NT2/D1 (cell line): ENCODE measurements at regions not wholly inside any gene's neighbourhood (a gene's known extent, or its start where the extent isn't known, plus 50 kb on each side); places are given as distances from the start of the nearest gene placed in this dataset.
"Not testable (repeated sequence)": the region's sequence is repeated elsewhere in the genome, so short reads cannot be mapped to it uniquely, and the experiment has no call there.

ENCODE experiments used
- SUZ12 ChIP-seq: IDR thresholded peaks from 2 replicates; pipeline ENCODE4 v1.6.1; 2011; ENCODE audit not compliant: insufficient read length, insufficient read depth; ENCODE audit errors: extremely low read depth
- YY1 ChIP-seq: IDR thresholded peaks from 2 replicates; pipeline ENCODE4 v1.6.1; 2011; ENCODE audit not compliant: insufficient read length, insufficient read depth

DNA sequence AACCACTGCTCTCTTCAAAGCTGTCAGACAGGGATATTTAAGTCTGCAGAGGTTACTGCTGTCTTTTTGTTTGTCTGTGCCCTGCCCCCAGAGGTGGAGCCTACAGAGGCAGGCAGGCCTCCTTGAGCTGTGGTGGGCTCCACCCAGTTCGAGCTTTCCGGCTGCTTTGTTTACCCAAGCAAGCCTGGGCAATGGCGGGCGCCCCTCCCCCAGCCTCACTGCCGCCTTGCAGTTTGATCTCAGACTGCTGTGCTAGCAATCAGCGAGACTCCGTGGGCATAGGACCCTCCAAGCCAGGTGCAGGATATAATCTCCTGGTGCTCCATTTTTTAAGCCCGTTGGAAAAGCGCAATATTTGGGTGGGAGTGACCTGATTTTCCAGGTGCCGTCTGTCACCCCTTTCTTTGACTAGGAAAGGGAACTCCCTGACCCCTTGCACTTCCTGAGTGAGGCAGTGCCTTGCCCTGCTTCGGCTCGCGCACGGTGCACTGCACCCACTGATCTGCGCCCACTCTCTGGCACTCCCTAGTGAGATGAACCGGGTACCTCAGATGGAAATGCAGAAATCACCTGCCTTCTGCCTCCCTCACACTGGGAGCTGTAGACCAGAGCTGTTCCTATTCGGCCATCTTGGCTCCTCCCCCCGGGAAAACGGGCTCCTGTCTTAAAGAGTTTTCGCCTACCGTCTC is 758.3 kb upstream of the NXPH2 start:
- not testable (repeated sequence) for TF ChIP-seq SUZ12, YY1
